Prostate gland (tissue), 2 donors: ENCODE measurements at regions not wholly inside any gene's neighbourhood (a gene's known extent, or its start where the extent isn't known, plus 50 kb on each side); places are given as distances from the start of the nearest gene placed in this dataset.
A peak's percentile ranks its signal among the peaks of the same experiment; 100 is the strongest.

Experiments used
- DNase-seq: peaks from one replicate; pipeline ENCODE4 v3.0.0-alpha.2; 2019; ENCODE audit warnings: low spot score
- H3K27ac ChIP-seq, 2 donors: fragments of 200-600 bp; sonication (generic); 2 replicates each; pipeline ENCODE4 v1.5.1; 2017 to 2019
- H3K27me3 ChIP-seq: fragments of 200-600 bp; sonication (generic); replicated peaks from 2 replicates; pipeline ENCODE4 v1.5.1; 2019; ENCODE audit not compliant: insufficient read depth
- H3K36me3 ChIP-seq, 2 donors: fragments of 200-600 bp; sonication (generic); 1 replicate in 1 of 2; 2 replicates in 1 of 2; pipeline versions ENCODE4 v1.5.1 to v1.8.1; 2017 to 2019
- H3K4me1 ChIP-seq: fragments of 200-600 bp; sonication (generic); replicated peaks from 2 replicates; pipeline ENCODE4 v1.5.1; 2019
- H3K4me3 ChIP-seq, 2 donors: fragments of 200-600 bp; sonication (generic); 2 replicates each; pipeline ENCODE4 v1.5.1; 2017 to 2019
- H3K9me3 ChIP-seq: fragments of 200-600 bp; sonication (generic); 2 replicates; pipeline ENCODE4 v1.5.1; 2017
- POLR2A ChIP-seq: fragments of 450-650 bp; IDR thresholded peaks from one replicate; pipeline ENCODE4 v1.6.1; 2016; ENCODE audit warnings: antibody characterized with exemption, mild to moderate bottlenecking
- POLR2AphosphoS5 ChIP-seq: sonication (generic); formaldehyde crosslinking; IDR thresholded peaks from one replicate; pipeline ENCODE4 v1.6.1; 2017; ENCODE audit warnings: antibody characterized with exemption
- WGBS: methylation state at CpG from one replicate; pipeline ENCODE4 v1.1.5; 2018; 5-methylcytosine and 5-hydroxymethylcytosine counted together
- intact Hi-C: fragments of 100-400 bp; cut with DNase I; formaldehyde crosslinking; loops from one replicate; pipeline ENCODE4 v1.14.2; 2022
- TF ChIP-seq, protein P1 (sequence below), 4 experiments: fragments of 200-600 bp in 2 of 4; fragments of 450-650 bp in 2 of 4; sonication (generic) in 2 of 4; IDR thresholded peaks; 1 replicate in 3 of 4; 2 replicates in 1 of 4; pipeline ENCODE4 v1.5.1; 2016 to 2019; ENCODE audit warnings: antibody characterized with exemption in 4 of 4, mild to moderate bottlenecking in 2 of 4, moderate library complexity in 2 of 4

DNA sequence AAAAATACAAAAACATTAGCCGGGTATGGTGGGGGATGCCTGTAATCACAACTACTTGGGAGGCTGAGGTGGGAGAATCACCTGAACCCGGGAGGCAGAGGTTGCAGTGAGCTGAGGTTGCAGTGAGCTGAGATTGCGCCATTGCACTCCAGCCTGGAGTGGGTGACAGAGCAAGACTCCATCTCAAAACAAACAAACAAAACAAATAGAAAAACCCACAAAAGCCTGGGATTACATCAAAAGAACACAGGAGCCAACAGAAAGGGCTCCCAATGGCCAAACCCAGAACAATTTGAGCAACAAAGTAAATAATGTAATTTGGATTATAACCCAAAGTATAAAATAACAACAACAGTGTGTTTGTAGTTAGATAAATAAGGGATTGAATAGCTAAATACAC is 159.8 kb downstream of the UXS1 start:
- TF ChIP-seq POLR2AphosphoS5 (no peak), POLR2A (no peak)
- TF ChIP-seq, protein P1, sequence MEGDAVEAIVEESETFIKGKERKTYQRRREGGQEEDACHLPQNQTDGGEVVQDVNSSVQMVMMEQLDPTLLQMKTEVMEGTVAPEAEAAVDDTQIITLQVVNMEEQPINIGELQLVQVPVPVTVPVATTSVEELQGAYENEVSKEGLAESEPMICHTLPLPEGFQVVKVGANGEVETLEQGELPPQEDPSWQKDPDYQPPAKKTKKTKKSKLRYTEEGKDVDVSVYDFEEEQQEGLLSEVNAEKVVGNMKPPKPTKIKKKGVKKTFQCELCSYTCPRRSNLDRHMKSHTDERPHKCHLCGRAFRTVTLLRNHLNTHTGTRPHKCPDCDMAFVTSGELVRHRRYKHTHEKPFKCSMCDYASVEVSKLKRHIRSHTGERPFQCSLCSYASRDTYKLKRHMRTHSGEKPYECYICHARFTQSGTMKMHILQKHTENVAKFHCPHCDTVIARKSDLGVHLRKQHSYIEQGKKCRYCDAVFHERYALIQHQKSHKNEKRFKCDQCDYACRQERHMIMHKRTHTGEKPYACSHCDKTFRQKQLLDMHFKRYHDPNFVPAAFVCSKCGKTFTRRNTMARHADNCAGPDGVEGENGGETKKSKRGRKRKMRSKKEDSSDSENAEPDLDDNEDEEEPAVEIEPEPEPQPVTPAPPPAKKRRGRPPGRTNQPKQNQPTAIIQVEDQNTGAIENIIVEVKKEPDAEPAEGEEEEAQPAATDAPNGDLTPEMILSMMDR (IDR thresholded peaks at IDR 0.05): no peak
- H3K4me3 ChIP-seq: no peak overlapping the region
- H3K36me3 ChIP-seq: no peaks in the 10 kb centered on the region
- H3K27ac ChIP-seq: no peak overlapping the region
- no peaks in the 10 kb centered on the region for H3K4me1 ChIP-seq
- DNase-seq: no peak
- 60% methylated on average over 3 of the region's 3 CpGs for WGBS
- intact Hi-C loops: loop anchor here (5.0 kb wide), 1 partner anchor 33 kb away; a partner anchor contains a TSS
- H3K9me3 ChIP-seq: no peaks in the 10 kb centered on the region
- H3K27me3 ChIP-seq: no peaks in the 10 kb centered on the region

DNA sequence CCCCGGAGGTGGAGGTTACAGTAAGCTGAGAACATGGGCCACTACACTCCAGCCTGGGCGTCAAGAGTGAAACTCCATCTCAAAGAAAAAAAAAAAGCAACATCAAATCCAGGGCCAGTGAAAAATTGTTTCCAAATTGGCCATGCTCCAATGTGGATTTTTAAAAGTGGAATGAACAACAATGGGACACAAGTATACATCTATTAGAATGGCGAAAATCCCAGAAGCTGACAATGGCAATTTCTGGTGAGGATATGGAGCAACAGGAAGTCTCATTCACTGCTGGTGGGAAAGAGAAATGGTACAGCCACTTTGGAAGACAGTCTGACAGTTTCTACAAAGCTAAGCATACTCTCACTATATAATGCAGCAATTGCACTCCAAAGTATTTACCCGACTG is 161.4 kb downstream of the UXS1 start:
- Histone ChIP-seq H3K9me3 (no peaks in the 10 kb centered on the region), H3K4me1 (no peaks in the 10 kb centered on the region), H3K27ac (no peak overlapping the region), H3K4me3 (no peak overlapping the region), H3K27me3 (no peaks in the 10 kb centered on the region), H3K36me3 (no peaks in the 10 kb centered on the region)
- TF ChIP-seq, protein P1 (IDR thresholded peaks at IDR 0.05): no peak
- TF ChIP-seq POLR2AphosphoS5: no peak
- TF ChIP-seq POLR2A: no peak
- intact Hi-C loops: loop anchor here (5.0 kb wide), 1 partner anchor 35 kb away; a partner anchor contains a TSS
- 85% methylated on average over 4 of the region's 4 CpGs for WGBS
- no peak for DNase-seq

DNA sequence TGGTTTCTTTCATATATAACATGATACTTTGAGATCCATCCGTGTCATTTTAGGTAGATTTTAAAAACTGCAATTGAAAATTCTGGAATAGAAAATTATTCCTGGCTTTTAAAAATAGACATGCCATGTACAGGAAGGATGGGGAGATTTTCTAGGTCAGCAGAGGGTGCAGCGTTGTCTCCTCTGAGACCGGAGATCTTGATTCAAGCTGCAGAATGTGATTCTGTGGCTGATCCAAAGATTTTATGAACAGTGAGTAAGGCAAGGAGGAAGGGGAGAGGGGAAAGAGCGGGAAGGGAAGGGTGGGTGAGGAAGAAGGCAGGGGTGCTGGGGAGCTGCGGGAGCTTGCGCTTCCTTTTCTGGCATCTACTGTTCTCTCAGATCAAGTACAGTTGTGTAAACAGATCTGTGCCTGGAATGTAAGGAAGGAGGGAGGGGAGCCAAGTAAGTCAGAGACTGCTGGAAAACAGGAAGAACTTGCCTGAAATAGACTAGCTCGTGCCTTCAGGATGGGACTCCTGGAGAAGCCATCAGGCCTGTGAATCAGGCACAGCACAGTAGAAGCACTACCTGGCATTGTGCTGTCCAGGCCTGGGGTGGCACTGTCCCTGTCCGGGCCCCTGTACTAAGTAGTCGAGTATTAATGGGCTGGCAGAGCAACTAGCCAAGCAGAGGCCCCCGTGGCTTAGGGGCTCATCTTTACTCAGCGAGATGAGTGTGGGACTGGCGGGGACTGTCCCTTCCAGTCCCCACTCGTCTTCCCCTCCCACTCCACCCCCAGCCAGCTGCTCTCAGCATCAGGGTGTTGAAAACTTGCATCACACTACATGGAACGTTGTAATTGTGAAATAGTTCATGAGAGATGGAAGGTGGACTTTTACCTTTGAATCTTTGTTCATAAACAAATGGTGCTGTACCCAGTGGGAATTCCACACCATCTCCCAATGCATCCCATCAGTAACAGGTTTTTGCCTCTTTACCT is 163.5 kb downstream of the UXS1 start:
- intact Hi-C loops: loop anchor here (5.0 kb wide), 1 partner anchor 37 kb away; a partner anchor contains a TSS

DNA sequence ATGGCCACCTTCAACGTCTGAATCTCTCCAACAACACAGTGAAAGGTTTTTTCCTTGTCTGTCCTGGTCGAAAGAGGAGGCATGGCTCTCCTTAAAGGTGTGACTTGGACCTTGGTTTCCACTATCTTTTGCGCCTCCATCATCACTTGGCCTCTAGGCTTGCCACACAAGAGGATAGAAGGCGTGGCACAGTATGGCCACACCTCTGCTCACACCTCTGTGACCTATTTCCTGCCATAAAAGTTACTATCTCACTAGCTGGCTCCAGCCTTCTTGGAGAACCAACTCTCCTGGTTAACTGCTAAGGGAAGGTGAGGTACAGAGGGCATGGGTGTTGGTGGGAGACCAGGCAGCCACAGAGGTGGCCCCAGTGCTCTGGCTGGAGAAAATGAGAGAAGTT is 165.9 kb downstream of the UXS1 start:
- intact Hi-C loops: loop anchor here (5.0 to 10.0 kb wide), 2 partner anchors 59 to 167 kb away; partner anchors contain the start of gene UXS1
- no peaks in the 10 kb centered on the region for H3K9me3 ChIP-seq
- no peaks in the 10 kb centered on the region for H3K4me1 ChIP-seq
- no peak overlapping the region for H3K4me3 ChIP-seq
- WGBS: 90% methylated on average over 4 of the region's 4 CpGs
- no peak for DNase-seq
- H3K36me3 ChIP-seq: no peaks in the 10 kb centered on the region
- no peaks in the 10 kb centered on the region for H3K27me3 ChIP-seq
- H3K27ac ChIP-seq: no peak overlapping the region
- no peak for TF ChIP-seq POLR2A
- no peak for TF ChIP-seq POLR2AphosphoS5

More for the DNA sequence above, 163.5 kb downstream of the UXS1 start:
- peak; percentile 67 for DNase-seq
- TF ChIP-seq POLR2A (no peak), POLR2AphosphoS5 (peak; percentile 80)
- TF ChIP-seq, protein P1 (IDR thresholded peaks at IDR 0.05): no peak
- Histone ChIP-seq H3K9me3 (no peaks in the 10 kb centered on the region), H3K36me3 (no peaks in the 10 kb centered on the region), H3K27ac (peak overlapping the region; percentile 64 to 73), H3K4me3 (no peak overlapping the region), H3K4me1 (no peaks in the 10 kb centered on the region), H3K27me3 (no peaks in the 10 kb centered on the region)
- WGBS: 19% methylated on average over 14 of the region's 14 CpGs

DNA sequence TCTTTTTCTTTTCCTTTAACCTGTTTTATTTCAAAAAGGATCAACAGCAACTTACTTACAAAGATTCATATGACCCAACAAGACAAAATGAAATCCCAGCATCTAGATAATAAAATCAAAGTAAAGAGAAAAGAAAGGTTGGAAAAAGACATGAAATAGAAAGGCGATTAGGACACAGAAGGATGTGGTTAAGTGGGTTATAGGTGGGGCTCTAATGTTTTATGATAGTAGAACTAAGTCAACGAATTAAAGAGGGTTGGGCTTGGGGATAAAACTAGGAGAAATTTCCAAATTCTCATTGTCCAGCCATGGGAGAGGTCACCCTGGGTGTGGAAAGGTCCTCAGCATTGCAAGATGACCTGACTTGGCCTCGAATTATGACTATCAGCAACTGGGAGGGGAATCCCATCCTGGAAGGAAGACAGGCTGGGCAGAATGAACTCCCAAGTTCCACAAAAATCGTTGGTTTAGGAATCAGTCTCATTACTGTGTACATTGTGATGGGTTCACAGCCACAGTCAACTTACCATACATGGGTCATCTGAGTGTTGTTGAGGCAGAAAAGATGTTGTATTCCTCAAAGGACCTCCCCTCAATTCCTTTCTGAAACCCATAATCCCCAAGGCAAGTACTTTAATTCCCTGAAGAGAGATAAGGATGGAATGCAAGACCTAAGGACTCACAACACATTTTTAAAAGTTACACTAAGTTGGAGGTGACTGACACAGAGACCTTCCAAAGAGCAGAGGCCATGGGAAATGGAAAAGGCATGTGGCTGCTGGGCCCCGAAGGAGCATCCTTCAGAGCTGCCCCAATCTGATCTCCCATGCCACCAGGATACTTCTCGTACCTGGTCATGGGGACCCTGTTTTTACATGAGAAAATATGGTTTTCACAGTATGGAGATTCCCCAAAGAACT is 167.6 kb downstream of the UXS1 start:
- WGBS: 77% methylated on average over 6 of the region's 6 CpGs
- Histone ChIP-seq H3K27me3 (no peaks in the 10 kb centered on the region), H3K4me1 (no peaks in the 10 kb centered on the region), H3K4me3 (no peak overlapping the region), H3K36me3 (no peaks in the 10 kb centered on the region), H3K9me3 (no peaks in the 10 kb centered on the region), H3K27ac (no peak overlapping the region)
- DNase-seq: no peak
- intact Hi-C loops: loop anchor here (5.0 to 10.0 kb wide), 2 partner anchors 61 to 168 kb away; partner anchors contain the start of gene UXS1
- no peak for TF ChIP-seq POLR2A
- no peak for TF ChIP-seq POLR2AphosphoS5
- TF ChIP-seq, protein P1 (IDR thresholded peaks at IDR 0.05): no peak
